HFFc6 (cell line): ENCODE measurements at regions not wholly inside any gene's neighbourhood (a gene's known extent, or its start where the extent isn't known, plus 50 kb on each side); places are given as distances from the start of the nearest gene placed in this dataset.

Source experiments
- DNase-seq: peaks from one replicate; pipeline ENCODE4 v3.0.0-alpha.2; 2018
- H3K27ac Mint-ChIP-seq: 2 replicates; pipeline ENCODE4 v1.8.0; 2020; ENCODE audit warnings: mild to moderate bottlenecking, mixed read lengths
- H3K27me3 Mint-ChIP-seq: 2 replicates; pipeline ENCODE4 v1.8.0; 2021; ENCODE audit warnings: mild to moderate bottlenecking, moderate library complexity, mixed read lengths; ENCODE audit not compliant: insufficient read depth
- H3K36me3 Mint-ChIP-seq: 2 replicates; pipeline ENCODE4 v1.8.0; 2021; ENCODE audit warnings: low read depth, mixed read lengths
- H3K4me1 Mint-ChIP-seq: 2 replicates; pipeline ENCODE4 v1.8.0; 2020; ENCODE audit warnings: low read depth, mixed read lengths
- H3K4me3 Mint-ChIP-seq: 2 replicates; pipeline ENCODE4 v1.8.0; 2020; ENCODE audit warnings: mild to moderate bottlenecking, moderate library complexity, mixed read lengths
- H3K9me3 Mint-ChIP-seq: 2 replicates; pipeline ENCODE4 v1.8.0; 2020; ENCODE audit warnings: mild to moderate bottlenecking, mixed read lengths
- CTCF ChIP-seq: fragments of 200-600 bp; sonication (generic); IDR thresholded peaks from 2 replicates; pipeline ENCODE4 v1.5.0; 2021; ENCODE audit warnings: antibody characterized with exemption, mild to moderate bottlenecking

DNA sequence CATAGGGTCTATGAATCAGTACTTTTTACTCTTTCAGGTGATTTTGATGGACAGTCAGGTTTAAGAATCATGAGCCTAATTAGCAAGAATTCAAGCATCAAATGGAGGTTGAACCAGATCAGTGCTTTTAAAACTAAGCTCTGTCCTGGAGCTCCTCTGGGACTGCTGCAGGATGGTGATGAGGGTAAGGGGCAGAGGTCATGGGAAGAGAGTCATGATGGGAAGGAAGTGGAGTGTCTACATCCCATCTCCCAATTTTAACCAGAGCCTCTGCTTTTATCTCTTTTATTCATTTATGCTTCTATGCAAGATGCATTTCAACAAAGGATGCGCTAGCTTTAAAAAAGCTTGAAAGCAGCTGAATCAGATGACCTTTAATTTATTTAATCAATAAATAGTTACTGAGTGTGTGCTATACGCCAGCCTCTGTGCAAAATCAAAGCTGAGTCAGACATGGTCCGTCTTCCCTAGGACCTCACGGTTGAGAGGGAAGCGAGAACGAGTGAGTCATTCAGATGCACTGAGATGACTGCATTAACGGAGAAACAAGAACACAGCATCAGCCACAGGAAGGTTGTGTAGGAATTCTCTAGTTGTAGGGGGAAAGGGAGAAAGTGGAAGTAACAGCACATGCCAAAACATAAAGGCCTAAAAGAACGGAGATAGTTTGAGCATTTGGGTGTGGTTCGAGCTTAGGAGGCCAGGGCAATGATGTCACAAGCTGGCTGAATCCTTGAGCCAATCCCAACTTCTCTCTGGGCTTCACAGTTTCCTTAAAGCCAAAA is 441.6 kb upstream of the BRINP1 start:
- no peak for DNase-seq
- Mint-ChIP-seq H3K36me3 (no peaks in the 10 kb centered on the region), H3K27ac (no peak overlapping the region), H3K4me1 (no peaks in the 10 kb centered on the region), H3K4me3 (no peak overlapping the region), H3K27me3 (peaks cover 4% of the 10 kb centered on the region; the same call in 1 of the 2 replicates), H3K9me3 (peaks cover 47% of the 10 kb centered on the region)
- TF ChIP-seq CTCF, result no peak

DNA sequence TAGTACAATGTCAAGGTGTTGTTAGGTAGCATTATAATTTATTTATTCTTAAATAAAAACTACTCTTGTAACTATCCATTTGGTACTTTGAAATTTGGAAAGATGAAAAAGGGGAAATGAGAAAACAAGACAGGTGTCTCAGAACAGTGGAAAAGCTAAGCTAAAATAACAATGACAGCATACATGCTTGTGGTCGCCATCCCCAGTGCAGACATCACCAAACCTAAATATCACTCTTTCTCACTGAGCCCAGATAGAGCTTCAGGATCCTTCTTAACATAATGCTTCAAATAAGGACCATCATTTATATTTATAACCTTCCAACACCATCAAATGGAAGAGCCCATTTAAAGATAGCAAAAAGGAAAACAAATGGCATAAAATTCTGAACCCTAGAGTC is 434.4 kb upstream of the BRINP1 start:
- Mint-ChIP-seq H3K27ac (no peak overlapping the region), H3K4me3 (no peak overlapping the region), H3K36me3 (no peaks in the 10 kb centered on the region), H3K9me3 (peaks cover 14% of the 10 kb centered on the region), H3K27me3 (no peaks in the 10 kb centered on the region), H3K4me1 (no peaks in the 10 kb centered on the region)
- no peak for TF ChIP-seq CTCF
- DNase-seq, result no peak

- H3K36me3 Mint-ChIP-seq, result no peaks in the 10 kb centered on the region
- H3K9me3 Mint-ChIP-seq, result peaks cover 14% of the 10 kb centered on the region
- no peak for DNase-seq
- H3K4me1 Mint-ChIP-seq, result no peaks in the 10 kb centered on the region
- no peak for TF ChIP-seq CTCF
- no peak overlapping the region for H3K4me3 Mint-ChIP-seq
- no peak overlapping the region for H3K27ac Mint-ChIP-seq
- peaks cover 2% of the 10 kb centered on the region; the same call in 1 of the 2 replicates for H3K27me3 Mint-ChIP-seq
These were observed 433.4 kb upstream of the BRINP1 start for GRCh38 chr9:119802621-119803020.

GRCh38 chr9:119802133-119802532 is 432.9 kb upstream of the BRINP1 start:
- TF ChIP-seq CTCF, result no peak
- no peaks in the 10 kb centered on the region for H3K36me3 Mint-ChIP-seq
- no peaks in the 10 kb centered on the region for H3K4me1 Mint-ChIP-seq
- peaks cover 2% of the 10 kb centered on the region; the same call in 1 of the 2 replicates for H3K27me3 Mint-ChIP-seq
- H3K9me3 Mint-ChIP-seq, result peaks cover 16% of the 10 kb centered on the region
- H3K4me3 Mint-ChIP-seq, result no peak overlapping the region
- H3K27ac Mint-ChIP-seq, result no peak overlapping the region
- DNase-seq, result no peak

GRCh38 chr9:119801311-119801710 is 432.1 kb upstream of the BRINP1 start:
- H3K9me3 Mint-ChIP-seq, result peaks cover 21% of the 10 kb centered on the region
- H3K36me3 Mint-ChIP-seq, result no peaks in the 10 kb centered on the region
- no peaks in the 10 kb centered on the region for H3K4me1 Mint-ChIP-seq
- no peak for TF ChIP-seq CTCF
- no peak for DNase-seq
- H3K27me3 Mint-ChIP-seq, result peaks cover 2% of the 10 kb centered on the region; the same call in 1 of the 2 replicates
- no peak overlapping the region for H3K4me3 Mint-ChIP-seq
- H3K27ac Mint-ChIP-seq, result no peak overlapping the region
